ENCODE measurements at regions not wholly inside any gene's neighbourhood (a gene's known extent, or its start where the extent isn't known, plus 50 kb on each side); places are given as distances from the start of the nearest gene placed in this dataset.

GRCh38 chr7:69435711-69436110, 162.6 kb upstream of the AUTS2 start:
- CTCF ChIA-PET: no interaction called here
- DNase-seq (ENCODE audit: low read depth, low spot score): no peak
- no peak for TF ChIP-seq CTCF (IDR thresholded peaks at IDR 0.05; ENCODE audit: insufficient read depth, low read length, missing control alignments)
- POLR2A ChIA-PET: no interaction called here
- H3K4me3 ChIP-seq (ENCODE audit: low read depth, low read length): no peak overlapping the region

- ChIA-PET CTCF (no interaction called here), POLR2A (no interaction called here)
- H3K4me3 ChIP-seq (ENCODE audit: low read depth, low read length): no peak overlapping the region
- no peak for TF ChIP-seq CTCF (IDR thresholded peaks at IDR 0.05; ENCODE audit: insufficient read depth, low read length, missing control alignments)
- DNase-seq (ENCODE audit: low read depth, low spot score): no peak
These were observed 161.3 kb upstream of the AUTS2 start for GRCh38 chr7:69436946-69437345.

- CTCF ChIA-PET: no interaction called here
- POLR2A ChIA-PET: no interaction called here
- no peak for TF ChIP-seq CTCF (IDR thresholded peaks at IDR 0.05; ENCODE audit: insufficient read depth, low read length, missing control alignments)
- H3K4me3 ChIP-seq (ENCODE audit: low read depth, low read length): no peak overlapping the region
- no peak for DNase-seq (ENCODE audit: low read depth, low spot score)
These were observed 159.5 kb upstream of the AUTS2 start for GRCh38 chr7:69438584-69439412.

GRCh38 chr7:69439636-69440325, 158.5 kb upstream of the AUTS2 start:
- TF ChIP-seq CTCF (IDR thresholded peaks at IDR 0.05; ENCODE audit: insufficient read depth, low read length, missing control alignments): no peak
- H3K4me3 ChIP-seq (ENCODE audit: low read depth, low read length): no peak overlapping the region
- no peak for DNase-seq (ENCODE audit: low read depth, low spot score)
- ChIA-PET CTCF (no interaction called here), POLR2A (no interaction called here)

GRCh38 chr7:69440976-69441375, 157.3 kb upstream of the AUTS2 start:
- ChIA-PET POLR2A (no interaction called here), CTCF (no interaction called here)
- DNase-seq (ENCODE audit: low read depth, low spot score): no peak
- no peak overlapping the region for H3K4me3 ChIP-seq (ENCODE audit: low read depth, low read length)
- TF ChIP-seq CTCF (IDR thresholded peaks at IDR 0.05; ENCODE audit: insufficient read depth, low read length, missing control alignments): no peak

- CTCF ChIA-PET: no interaction called here
These were observed 155.1 kb upstream of the AUTS2 start for GRCh38 chr7:69443136-69443535.

More at GRCh38 chr7:69443136-69443535, 155.1 kb upstream of the AUTS2 start:
- no peak for TF ChIP-seq CTCF (IDR thresholded peaks at IDR 0.05; ENCODE audit: insufficient read depth, low read length, missing control alignments)
- POLR2A ChIA-PET: no interaction called here
- no peak for DNase-seq (ENCODE audit: low read depth, low spot score)
- H3K4me3 ChIP-seq (ENCODE audit: low read depth, low read length): no peak overlapping the region
